ENCODE measurements at regions not wholly inside any gene's neighbourhood (a gene's known extent, or its start where the extent isn't known, plus 50 kb on each side); places are given as distances from the start of the nearest gene placed in this dataset.

DNA sequence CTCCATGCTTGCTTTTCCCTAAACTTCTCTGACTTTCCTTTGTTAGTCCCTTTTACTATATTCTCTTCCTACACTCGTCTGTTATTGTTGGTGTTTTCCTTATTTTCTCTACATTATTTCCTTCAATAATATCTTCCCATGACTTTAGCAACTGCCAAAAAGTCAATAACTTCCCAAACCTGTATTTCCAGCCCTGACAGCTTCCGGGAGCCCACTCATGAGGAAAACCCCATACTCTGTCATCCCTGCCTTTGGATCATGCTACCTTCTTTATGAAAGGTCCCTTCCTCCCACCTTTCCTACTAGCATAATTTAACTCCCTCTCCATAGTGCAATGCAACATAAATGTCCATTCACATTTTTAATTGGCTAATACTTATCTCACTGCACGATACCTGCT lies 144.0 kb upstream of the CDH6 start:
- no peak for DNase-seq (ENCODE audit: low read depth)

DNA sequence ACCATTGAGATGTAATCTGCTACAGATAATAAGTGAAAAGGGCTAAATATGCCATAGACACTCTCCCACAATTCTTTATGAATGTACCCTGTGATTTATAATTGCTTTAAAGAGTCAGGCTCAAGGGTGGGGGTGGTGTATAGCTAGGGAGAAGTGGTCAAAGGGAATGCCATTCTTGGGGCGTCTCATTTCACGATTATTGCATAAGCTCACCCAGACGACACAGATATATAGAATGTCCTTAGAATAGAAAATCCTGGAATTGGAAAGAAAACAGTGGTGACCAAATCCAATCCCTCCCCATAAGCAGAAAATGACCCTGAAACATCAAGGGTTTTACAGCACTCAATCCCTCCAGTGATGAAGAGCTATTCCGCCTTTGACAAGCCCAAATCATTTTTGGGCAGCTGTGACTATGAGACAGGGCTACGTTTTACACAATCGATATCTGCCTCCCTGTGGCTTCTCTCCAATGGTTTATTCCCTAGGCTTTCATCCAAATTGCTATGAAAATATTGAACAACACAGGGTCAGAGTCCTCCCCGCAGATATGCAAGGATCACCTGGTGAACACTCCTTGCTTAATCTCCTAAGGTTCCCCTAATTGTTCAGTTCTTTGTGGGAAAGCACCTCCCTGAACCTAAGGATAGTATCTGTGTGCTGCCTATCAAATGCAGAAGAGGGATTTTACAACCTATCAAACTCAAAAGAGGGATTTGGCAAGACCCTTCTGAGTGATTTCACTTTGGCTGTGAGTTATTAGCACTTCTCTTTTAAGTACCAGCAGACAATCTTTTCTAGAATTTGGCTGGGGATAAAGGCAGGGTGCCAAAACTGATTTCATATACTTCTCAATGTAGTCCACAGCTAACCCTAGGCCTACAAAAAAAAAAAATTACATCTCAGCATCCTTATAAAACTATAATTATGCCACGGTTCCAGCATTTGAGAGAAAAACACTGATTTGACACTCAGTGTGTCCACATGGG lies 144.9 kb upstream of the CDH6 start:
- no peak for DNase-seq (ENCODE audit: low read depth)

DNA sequence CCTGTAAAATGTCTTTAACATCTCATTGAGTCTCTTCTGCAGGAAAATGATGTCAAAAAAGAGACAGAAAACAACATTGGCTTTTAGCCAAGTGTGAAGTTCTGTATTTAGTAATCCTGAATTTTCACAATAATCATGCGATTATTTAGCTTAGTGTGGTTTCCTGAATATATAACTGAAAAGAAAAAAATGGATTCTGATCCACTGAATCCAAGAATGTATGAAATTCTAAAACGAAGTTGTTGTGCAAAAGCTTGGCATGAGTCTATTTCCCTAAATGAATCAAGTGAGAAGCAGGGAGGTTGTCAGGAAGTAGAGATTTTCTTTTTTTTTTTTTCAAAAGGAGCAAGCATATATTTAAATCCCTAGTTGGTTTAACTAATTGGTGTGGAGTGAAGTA lies 145.9 kb upstream of the CDH6 start:
- no peak for DNase-seq (ENCODE audit: low read depth)

DNA sequence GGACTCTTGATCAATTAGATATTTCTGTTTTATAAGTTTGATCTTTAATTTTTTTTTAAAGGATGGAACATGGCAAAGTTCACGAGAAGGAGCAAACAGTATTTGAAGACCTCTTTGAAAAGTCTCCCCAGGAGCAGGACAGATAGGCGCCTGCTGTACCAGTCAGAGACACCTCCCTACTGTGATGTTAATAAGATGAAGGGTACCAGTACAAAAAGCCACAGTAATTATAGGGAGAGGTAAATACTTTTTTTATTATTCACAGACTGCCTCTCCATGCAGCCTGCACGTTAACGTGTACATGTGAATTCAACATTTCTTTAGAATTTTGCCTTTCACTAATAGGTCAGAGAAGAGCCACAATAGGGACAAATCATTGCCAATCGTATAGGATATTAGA lies 146.5 kb upstream of the CDH6 start:
- no peak for DNase-seq (ENCODE audit: low read depth)

DNA sequence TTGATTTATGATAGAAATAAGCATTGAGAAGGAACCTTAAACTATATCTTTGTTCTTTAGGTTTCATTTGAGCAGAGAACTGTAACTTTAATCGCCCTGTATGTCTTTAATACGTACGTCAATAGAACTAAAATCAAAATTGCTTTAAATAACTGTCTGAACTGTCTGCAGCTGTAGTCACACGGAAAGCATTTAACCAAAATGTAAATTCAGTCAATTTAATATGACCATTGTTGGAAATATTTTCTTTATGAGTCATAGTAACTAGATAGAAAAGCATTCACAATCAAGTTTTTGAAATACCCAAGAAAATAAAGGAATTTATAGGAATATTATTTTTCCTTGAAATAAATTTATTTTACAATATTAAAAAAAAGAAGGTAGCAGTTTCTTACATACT lies 157.1 kb upstream of the CDH6 start:
- DNase-seq (ENCODE audit: low read depth): no peak

DNA sequence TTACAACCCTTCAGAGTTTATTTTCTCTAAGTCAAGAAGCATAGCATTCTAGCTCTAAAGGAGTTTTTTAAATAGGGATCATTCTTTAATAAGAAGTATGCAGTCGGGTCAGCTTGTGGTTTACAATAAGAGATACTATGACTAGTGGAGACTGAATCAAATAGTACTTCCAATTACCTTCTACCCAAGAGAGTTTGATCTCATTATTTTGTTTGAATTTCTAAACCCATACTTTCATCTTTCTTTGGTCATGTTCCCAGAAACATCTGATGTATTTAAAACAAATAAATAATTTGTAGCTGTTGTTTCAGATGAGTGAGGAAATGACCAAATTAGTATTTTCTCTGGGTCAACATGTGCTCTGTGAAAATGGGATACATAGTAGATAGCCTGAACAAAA lies 160.2 kb upstream of the CDH6 start:
- DNase-seq (ENCODE audit: low read depth): no peak

DNA sequence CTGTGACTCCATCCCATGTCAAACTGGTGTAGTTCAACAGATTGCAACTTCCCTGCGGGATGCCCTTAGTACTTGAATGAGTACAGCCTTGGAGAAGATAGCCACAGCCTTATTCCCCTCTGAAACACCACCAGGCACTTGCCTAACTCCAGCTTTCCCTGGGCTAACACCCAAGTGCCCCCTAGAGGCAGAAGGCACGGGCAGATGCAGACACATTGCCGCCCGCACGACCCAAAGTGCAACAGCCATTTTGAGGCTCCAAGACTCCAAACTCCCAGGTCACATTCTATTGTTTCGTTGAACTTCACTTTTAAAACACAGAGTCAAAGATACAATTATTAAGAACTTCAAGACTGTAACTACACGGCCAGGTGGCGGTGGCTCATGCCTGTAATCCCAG lies 163.6 kb upstream of the CDH6 start:
- no peak for DNase-seq (ENCODE audit: low read depth)

DNA sequence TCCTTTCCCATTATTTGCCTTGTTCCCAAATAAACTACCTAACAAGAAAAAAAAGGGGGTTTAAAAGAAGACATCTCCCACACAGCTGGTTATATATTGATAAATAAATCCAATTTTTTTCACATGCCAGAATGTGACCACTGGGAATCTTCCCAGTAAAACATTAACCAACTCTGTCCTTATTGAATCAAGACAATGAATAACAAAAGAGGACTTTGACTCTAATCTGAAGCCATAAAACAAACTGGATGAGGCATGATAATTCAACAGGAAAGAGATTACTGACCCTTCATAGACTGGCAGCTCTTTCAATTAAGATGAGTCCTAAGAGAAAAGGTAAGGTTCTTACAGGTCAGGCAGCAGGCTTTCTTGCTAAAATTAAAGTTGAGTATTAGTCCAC lies 165.8 kb upstream of the CDH6 start:
- no peak for DNase-seq (ENCODE audit: low read depth)

DNA sequence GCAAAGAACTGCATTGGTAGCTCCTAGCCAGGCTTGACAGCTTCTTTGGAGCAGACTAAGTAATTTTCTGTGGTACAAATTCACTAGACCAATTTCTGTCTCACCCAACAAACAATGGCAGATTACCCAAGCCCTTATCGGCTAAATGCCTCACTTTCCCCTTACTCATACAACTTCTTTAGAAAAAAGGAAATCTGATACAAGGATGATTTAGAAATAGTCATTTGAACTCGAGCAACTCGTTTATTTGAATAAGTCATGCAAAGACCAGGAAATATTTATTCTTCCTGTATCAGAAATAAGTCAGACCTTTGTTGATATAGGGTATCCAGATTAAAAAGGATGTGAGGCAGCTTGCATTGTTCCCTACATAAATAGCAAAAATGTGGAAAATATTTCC lies 170.4 kb upstream of the CDH6 start:
- no peak for DNase-seq (ENCODE audit: low read depth)

DNA sequence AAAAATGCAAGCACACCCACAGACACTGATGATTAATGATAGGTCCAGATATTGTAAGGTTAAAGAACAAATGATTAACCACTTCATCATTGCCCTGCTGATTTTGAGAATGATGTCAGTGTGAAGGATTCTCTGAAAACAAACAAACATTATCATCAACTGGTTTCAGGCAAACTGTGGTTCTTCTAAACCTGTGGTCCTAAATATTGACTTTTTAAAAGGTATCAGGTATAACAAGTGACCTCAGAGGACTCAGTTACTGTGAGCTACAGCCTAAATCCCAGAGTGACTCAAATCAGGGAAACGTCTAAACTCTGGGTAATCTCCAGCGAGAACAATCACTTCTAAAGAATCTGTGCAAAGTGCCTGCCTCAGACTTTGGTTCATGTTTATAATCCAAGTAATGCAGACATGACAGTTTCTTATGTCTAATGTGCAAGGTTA lies 172.3 kb upstream of the CDH6 start:
- DNase-seq (ENCODE audit: low read depth): no peak

DNA sequence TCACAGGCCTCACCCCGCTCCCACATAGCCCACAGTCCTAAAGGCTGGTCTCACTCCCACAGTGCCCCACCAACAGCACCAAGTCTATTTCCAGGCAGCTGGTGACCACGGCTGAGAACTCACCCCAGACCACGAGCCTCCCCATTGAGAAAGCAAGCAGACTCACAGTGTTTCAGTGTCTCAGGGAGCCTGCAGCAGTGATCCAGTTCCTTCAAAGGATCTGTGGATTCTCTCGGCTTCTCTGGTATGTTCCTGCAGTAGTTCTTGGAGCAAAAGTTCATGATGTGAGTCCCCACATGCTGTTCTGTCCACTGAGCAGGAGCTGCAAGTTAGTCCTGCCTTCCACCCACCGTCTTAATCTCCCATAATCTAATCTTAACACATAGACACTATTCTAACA lies 185.3 kb upstream of the CDH6 start:
- no peak for DNase-seq (ENCODE audit: low read depth)

DNA sequence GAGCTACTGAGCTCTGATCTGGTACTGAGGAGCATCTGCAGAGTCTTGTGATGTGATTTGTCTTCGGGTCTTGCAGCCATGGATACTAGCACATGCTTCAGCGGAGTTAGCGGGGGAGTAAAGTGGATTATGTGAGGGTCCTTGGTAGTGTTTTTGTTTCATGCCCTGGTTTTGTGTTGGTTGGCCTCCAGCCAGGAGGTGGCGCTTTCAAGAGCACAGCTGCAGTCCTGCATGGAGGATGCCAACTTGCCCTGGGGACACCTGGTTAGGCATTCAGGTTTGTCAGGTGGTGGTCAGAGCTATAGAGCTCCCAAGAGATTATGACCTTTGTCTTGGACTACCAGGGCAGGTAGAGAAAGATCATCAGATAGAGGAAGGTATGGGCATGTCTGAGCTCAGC lies 185.8 kb upstream of the CDH6 start:
- DNase-seq (ENCODE audit: low read depth): no peak

DNA sequence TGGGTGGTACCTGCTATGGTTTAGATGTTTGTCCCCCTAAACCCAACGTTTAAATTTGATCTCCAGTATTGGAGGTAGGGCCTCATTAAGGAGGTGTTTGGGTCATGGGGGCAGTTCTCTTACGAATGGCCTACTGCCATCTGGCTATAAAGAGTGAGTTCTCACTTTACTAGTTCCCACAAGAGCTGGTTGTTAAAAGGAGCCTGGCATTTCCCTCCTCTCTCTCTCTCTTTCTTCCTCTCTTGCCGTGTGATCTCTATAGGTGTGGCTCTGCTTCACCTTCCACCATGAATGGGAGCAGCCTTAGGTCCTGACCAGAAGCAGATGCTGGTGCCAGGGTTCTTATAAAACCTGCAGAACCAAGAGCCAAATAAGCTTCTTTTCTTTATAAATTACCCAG lies 193.2 kb upstream of the CDH6 start:
- no peak for DNase-seq (ENCODE audit: low read depth)

DNA sequence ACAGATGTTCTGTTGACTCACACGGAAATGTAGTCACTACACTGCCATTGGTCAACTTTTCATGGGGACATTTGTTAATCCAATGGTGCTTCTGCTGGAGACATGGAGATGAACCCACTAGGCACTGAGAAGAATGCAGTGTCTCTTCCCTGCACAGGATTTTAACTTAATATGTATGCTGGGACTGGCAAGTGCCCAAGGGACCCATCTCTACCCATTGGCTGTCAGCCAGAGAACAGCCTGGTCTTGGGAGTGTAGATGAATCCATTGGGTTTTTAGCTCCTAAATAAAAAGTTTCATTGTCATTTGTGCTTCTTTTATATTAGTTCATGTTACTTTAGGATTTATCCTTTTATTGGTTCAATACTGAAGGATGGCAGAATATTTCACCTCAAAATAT lies 195.8 kb upstream of the CDH6 start:
- no peak for DNase-seq (ENCODE audit: low read depth)

DNA sequence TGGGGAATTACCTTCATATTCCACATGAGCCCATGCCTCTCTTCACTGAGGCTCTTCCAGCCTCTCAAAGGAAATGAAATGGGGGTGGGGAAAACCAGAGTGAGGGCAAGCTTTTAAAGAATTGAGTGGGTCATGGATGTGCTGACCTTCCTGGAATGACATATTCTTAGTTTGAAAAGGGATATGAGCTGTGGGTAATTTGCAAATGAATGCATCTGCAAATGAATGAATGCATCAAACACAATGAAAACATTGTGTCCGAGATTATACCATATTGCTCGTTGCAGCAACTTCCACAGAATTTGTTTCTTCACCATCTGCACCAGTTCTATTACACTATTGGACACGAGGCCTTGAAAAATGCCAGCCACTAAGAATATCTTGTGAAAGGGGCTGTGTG lies 198.6 kb upstream of the CDH6 start:
- no peak for DNase-seq (ENCODE audit: low read depth)

DNA sequence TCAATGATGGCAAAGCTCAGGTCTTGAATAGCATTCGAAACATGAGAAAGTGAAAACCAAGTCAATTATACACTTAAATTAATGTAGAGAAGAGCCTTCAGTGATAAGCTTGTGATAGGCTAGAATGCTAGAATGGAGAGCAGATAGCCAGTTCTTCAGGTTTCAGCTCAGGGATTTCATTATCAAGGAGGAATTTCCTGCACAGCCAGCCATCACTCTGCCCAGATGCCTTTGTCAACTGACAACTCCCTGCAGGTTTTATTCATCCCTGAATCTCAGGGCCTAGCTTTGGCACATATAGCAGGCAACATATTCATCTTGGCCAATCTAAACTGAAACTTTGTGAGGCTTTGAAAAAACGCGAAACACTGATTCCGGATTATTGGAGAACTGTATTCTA lies 199.3 kb upstream of the CDH6 start:
- no peak for DNase-seq (ENCODE audit: low read depth)

DNA sequence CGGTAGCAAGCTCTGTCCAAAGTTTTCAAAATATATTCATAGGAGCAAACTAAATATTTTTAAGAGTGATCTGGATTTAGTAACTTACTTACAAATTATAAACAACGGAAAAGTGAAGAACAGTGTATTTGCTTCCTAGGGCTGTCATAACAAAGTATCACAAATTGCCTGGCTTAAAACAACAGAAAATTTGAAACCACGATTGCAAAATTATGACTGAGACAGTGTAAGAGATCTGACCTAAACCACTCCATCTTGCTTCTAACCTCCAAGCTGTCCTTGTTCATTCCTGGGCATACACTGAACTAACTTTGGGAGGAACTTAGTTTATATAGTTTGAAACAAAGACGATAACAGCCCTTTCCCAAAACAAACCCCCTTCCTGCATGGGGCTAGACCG lies 202.0 kb upstream of the CDH6 start:
- DNase-seq (ENCODE audit: low read depth): no peak

DNA sequence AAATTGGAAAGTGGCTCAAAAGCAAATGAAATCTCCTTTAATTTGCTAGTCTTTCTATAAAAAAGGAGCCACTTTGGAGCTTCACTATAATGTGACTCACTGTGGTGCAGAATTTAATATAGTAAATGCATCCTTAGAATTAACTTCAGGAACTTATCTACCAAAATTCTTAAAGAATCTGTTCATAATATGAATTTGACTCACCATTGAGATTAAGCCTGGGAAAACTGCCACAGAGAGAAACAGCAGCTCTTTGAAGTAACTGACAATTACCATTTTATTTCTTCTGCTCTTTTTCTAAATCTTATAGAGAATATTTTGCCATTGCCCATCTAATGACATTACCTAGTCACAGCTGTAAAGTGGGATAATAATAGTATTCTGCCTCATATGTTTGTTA lies 211.9 kb upstream of the CDH6 start:
- DNase-seq (ENCODE audit: low read depth): no peak

DNA sequence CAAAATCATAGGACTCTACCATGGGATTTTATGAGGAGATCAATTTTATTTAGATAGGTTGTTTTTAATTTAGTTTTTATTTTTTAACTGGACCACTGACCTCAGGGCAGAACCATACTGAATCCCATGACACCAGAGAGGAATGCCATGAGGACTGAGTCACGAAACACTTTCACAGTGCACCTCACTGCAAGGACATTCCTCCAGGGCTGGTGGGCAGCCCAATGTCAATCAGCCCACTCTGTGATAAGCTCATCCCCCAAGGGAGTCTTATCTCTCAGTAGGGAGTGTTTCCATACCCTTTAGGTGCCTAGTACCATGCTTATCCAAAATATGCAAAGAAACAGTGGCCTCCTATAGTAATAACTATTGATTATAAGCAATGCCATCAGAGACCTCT lies 224.5 kb upstream of the CDH6 start:
- no peak for DNase-seq (ENCODE audit: low read depth)

DNA sequence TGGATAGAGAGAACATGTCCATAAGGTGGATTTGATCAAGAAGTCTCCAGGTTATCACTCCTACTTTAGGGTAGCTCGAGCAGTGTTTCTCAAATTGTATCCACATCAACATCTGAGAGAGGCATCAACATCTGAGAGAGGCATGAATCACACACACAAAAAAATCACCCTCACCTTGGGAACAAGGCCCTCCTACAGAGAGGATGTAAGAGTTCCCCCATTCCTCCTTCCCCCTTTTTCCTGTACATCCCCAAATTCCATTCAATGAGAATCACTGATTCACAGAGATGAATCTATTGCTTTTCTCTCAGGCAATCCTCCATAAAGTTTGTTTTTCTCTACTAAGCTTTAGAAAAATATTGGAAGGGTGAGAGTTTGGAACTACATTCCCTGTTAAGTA lies 233.4 kb upstream of the CDH6 start:
- no peak for DNase-seq (ENCODE audit: low read depth)

DNA sequence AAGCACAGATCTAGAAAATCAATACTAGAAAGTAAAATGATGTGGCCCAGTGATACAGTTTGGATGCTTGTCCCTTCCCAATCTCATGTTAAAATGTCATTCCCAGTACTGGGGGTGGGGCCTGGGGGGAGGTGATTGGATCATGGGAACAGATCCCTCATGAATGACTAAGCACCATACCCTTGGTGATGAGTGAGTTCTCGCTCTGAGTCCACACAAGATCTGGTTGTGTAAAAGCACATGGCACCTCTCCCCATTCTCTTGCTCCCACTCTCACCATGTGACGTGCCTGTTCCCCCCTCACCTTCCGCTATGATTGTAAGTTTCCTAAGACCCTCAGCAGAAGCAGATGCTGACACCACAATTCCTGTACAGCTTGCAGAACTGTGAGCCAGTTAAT lies 234.2 kb upstream of the CDH6 start:
- DNase-seq (ENCODE audit: low read depth): no peak

DNA sequence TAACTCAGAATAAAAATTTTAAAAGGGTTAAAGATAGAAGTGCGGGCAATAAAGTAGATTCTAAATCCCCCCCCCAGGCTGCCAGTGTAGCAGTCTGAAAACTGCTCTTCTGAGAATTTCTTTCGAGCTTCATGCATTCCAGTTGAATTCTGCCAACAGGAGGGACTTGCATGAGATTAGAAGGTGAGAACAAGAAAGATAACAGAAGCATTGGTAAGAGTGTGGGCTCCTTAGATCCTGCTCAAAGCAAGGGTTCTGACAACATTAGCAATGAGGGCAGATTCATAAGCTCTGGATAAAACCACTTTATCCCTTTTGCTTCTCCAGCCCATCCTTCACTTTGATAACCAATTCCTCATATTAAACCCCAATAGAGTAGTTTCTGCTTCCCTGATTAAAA lies 235.9 kb upstream of the CDH6 start:
- DNase-seq (ENCODE audit: low read depth): no peak

DNA sequence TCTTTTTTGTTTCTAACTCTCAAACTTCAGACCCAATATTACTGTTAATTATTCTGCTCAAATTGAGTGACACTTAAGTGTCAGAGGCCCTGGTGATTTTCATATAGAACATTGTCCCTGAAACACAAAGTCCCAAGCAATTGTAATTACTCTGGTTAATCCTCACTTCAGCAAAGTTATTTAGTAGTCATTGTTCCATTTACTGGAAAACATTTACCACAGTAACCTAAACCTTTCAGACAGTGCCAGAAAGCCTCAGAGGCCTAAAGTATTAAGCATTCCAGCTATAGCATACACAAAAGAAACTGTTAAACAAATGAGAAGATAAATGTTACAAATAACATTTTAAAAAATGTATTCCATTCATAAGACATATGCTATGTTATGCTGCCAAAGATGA lies 237.2 kb upstream of the CDH6 start:
- DNase-seq (ENCODE audit: low read depth): no peak

DNA sequence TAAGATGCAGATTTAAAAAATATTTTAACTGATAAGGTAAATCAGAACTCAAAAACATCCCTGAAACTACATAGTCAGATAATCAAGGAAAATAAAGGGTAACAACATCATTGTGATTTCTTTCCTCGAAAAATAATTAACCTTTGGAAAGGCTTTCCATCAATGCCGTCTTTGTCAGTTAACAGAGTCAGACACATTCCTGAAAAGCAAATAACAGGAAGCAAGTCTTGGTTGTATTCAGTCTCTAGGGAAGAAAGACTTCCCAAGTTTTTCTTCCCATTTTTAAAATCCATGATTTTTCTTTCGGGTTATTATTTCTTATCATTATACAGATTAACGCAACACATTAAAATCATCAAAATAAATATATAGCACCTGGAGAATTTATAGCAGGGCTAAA lies 256.4 kb upstream of the CDH6 start:
- no peak for DNase-seq (ENCODE audit: low read depth)

Measured in forelimb muscle (tissue), 1 donor.